ENCODE measurements at regions not wholly inside any gene's neighbourhood (a gene's known extent, or its start where the extent isn't known, plus 50 kb on each side); places are given as distances from the start of the nearest gene placed in this dataset.

DNA sequence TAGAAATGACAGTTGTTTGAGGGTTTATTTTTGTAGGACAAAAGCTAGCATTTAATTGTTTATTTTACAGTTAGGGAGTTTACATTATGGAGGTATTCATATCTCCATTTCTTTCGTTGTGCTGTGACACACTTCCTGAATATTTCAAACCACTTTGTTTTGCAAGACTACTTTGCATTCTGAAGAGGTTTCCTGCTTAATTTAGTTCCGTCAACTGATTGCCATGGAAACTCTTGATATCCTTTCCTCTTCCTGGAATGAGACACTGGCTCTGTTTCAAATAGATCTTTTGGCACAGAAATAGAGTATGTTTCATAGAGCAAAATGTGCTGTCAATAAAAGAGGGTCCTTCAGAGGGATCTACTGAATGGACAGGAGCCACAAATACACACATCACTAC, 159.5 kb upstream of the AGR3 start:
- no peak for TF ChIP-seq EZH2phosphoT487 (IDR thresholded peaks at IDR 0.05; ENCODE audit: insufficient read depth, low read depth)
- TF ChIP-seq EZH2 (IDR thresholded peaks at IDR 0.05; ENCODE audit: insufficient read depth, poor library complexity, severe bottlenecking) = no peak
